A673 (cell line): ENCODE measurements at regions not wholly inside any gene's neighbourhood (a gene's known extent, or its start where the extent isn't known, plus 50 kb on each side); places are given as distances from the start of the nearest gene placed in this dataset.

Experiments
- BruUV-seq: library from RNA; stranded (reverse); fragments of 400-500 nt; replicated peaks from 2 replicates; lab custom pipeline; 2021; lab: Mats Ljungman, UMichigan
- CTCF ChIA-PET: fragments of 300-600 bp; sonication (Branson Sonifier 250); formaldehyde crosslinking; loops from one replicate; lab custom pipeline; 2022; ENCODE audit warnings: antibody characterized with exemption; lab: Charles Lee
- POLR2A ChIA-PET: fragments of 300-600 bp; sonication (Branson Sonifier 250); formaldehyde crosslinking; loops from one replicate; lab custom pipeline; 2022; ENCODE audit warnings: antibody characterized with exemption; ENCODE audit not compliant: low non-redundant PET; lab: Charles Lee
- DNase-seq: peaks from one replicate; pipeline ENCODE4 v3.0.0-alpha.2; 2015; ENCODE audit warnings: low spot score
- H3K27ac ChIP-seq: fragments of 200-600 bp; sonication (generic); 2 replicates; pipeline ENCODE4 v1.5.1; 2016; ENCODE audit warnings: mixed run types, low read depth, mild to moderate bottlenecking, mixed read lengths, antibody characterized with exemption, low read length; ENCODE audit not compliant: poor library complexity, severe bottlenecking
- H3K27me3 ChIP-seq: fragments of 200-600 bp; sonication (generic); replicated peaks from 2 replicates; pipeline ENCODE4 v1.6.1; 2017; ENCODE audit warnings: mixed run types, low read depth, mild to moderate bottlenecking, mixed read lengths, antibody characterized with exemption, low read length; ENCODE audit not compliant: insufficient read depth, poor library complexity
- H3K36me3 ChIP-seq: fragments of 200-600 bp; sonication (generic); 2 replicates; pipeline ENCODE4 v1.6.1; 2016; ENCODE audit warnings: mixed run types, mild to moderate bottlenecking, mixed read lengths, antibody characterized with exemption, low read length; ENCODE audit not compliant: insufficient read depth, poor library complexity, severe bottlenecking
- H3K4me1 ChIP-seq: fragments of 200-600 bp; sonication (generic); 2 replicates; pipeline ENCODE4 v1.6.1; 2017; ENCODE audit warnings: mixed run types, mild to moderate bottlenecking, mixed read lengths, antibody characterized with exemption, low read length; ENCODE audit not compliant: insufficient read depth, poor library complexity, severe bottlenecking
- H3K4me3 ChIP-seq: fragments of 200-600 bp; sonication (generic); 2 replicates; pipeline ENCODE4 v1.5.1; 2016; ENCODE audit warnings: low read depth, mixed run types, mild to moderate bottlenecking, mixed read lengths, low read length; ENCODE audit not compliant: poor library complexity, severe bottlenecking
- H3K9me3 ChIP-seq: fragments of 200-600 bp; sonication (generic); 2 replicates; pipeline ENCODE4 v1.6.1; 2016; ENCODE audit warnings: mixed run types, low read depth, mild to moderate bottlenecking, mixed read lengths, antibody characterized with exemption, low read length; ENCODE audit not compliant: poor library complexity, severe bottlenecking
- EZH2 ChIP-seq: fragments of 200-600 bp; sonication (generic); IDR thresholded peaks from 2 replicates; pipeline ENCODE4 v1.6.1; 2017; ENCODE audit warnings: borderline replicate concordance, low read depth, mild to moderate bottlenecking, mixed read lengths, antibody characterized with exemption, low read length; ENCODE audit not compliant: poor library complexity, severe bottlenecking
- intact Hi-C: fragments of 100-400 bp; cut with micrococcal nuclease; formaldehyde crosslinking; loops from one replicate; pipeline ENCODE4 v1.10.0; 2022; ENCODE audit not compliant: unreplicated experiment
- TF ChIP-seq, protein P1 (sequence below): fragments of 300-800, 200-600 bp; sonication (generic); conservative IDR thresholded peaks from 2 replicates; pipeline ENCODE4 v1.5.1; 2017; ENCODE audit warnings: low read depth, mild to moderate bottlenecking, antibody characterized with exemption, low read length, moderate library complexity, mixed read lengths

DNA sequence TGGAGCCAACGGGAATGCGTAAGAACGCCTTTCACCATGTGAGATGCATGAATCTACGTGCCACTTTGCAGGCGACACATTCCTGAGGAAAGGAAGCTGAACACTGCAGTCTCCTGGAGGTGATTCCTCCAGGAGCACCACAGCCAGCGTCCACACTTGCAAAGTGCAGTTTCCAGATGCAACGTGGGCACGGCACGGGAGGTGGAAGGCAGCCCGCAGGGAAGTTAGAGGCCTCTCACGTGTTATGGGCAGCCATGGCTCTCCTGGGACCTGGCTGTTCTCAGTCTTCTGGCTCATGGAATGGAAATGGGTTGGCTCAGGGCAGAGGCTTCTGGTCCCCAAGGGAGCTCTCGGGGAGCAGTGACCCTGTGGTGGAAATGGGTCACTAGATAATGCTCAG lies 381.0 kb upstream of the IRX4 start:
- Histone ChIP-seq H3K4me3 (no peak overlapping the region), H3K9me3 (peaks cover 7% of the 10 kb centered on the region), H3K27me3 (no peaks in the 10 kb centered on the region), H3K27ac (no peak overlapping the region), H3K4me1 (no peaks in the 10 kb centered on the region), H3K36me3 (no peaks in the 10 kb centered on the region)
- BruUV-seq = no TSS peak
- ChIA-PET POLR2A (no interaction called here), CTCF (no interaction called here)
- no peak for DNase-seq
- intact Hi-C loops = no loop called here
- no peak for TF ChIP-seq EZH2

DNA sequence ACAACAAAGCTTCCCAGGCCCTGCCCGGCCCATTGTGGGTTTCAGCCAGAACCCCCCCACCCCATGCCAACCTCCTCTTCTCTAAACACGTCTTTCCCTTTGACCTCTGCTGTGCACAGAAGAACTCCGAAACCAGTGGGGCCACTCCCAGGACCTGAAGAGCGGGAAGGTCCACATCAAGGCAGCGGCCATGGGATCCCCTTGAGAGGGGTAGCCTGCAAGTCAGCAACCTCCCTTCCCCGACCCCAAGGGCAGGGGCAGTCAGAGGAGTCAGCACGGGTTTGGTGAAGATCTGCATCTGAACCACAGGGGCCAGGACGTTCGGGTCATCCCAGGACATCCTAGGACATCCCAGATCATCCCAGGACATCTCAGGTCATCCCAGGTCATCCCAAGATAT lies 379.9 kb upstream of the IRX4 start:
- Histone ChIP-seq H3K9me3 (peaks cover 13% of the 10 kb centered on the region), H3K27me3 (no peaks in the 10 kb centered on the region), H3K27ac (no peak overlapping the region), H3K4me1 (no peaks in the 10 kb centered on the region), H3K4me3 (no peak overlapping the region), H3K36me3 (no peaks in the 10 kb centered on the region)
- CTCF ChIA-PET = no interaction called here
- DNase-seq = no peak
- intact Hi-C loops = no loop called here
- POLR2A ChIA-PET = interaction anchor here (0.8 kb wide), 1 partner anchor 426 kb away, joined by 3 read pairs; no protein-coding TSS in a partner anchor
- TF ChIP-seq, protein P1, sequence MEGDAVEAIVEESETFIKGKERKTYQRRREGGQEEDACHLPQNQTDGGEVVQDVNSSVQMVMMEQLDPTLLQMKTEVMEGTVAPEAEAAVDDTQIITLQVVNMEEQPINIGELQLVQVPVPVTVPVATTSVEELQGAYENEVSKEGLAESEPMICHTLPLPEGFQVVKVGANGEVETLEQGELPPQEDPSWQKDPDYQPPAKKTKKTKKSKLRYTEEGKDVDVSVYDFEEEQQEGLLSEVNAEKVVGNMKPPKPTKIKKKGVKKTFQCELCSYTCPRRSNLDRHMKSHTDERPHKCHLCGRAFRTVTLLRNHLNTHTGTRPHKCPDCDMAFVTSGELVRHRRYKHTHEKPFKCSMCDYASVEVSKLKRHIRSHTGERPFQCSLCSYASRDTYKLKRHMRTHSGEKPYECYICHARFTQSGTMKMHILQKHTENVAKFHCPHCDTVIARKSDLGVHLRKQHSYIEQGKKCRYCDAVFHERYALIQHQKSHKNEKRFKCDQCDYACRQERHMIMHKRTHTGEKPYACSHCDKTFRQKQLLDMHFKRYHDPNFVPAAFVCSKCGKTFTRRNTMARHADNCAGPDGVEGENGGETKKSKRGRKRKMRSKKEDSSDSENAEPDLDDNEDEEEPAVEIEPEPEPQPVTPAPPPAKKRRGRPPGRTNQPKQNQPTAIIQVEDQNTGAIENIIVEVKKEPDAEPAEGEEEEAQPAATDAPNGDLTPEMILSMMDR = no peak
- no peak for TF ChIP-seq EZH2
- BruUV-seq = no TSS peak

DNA sequence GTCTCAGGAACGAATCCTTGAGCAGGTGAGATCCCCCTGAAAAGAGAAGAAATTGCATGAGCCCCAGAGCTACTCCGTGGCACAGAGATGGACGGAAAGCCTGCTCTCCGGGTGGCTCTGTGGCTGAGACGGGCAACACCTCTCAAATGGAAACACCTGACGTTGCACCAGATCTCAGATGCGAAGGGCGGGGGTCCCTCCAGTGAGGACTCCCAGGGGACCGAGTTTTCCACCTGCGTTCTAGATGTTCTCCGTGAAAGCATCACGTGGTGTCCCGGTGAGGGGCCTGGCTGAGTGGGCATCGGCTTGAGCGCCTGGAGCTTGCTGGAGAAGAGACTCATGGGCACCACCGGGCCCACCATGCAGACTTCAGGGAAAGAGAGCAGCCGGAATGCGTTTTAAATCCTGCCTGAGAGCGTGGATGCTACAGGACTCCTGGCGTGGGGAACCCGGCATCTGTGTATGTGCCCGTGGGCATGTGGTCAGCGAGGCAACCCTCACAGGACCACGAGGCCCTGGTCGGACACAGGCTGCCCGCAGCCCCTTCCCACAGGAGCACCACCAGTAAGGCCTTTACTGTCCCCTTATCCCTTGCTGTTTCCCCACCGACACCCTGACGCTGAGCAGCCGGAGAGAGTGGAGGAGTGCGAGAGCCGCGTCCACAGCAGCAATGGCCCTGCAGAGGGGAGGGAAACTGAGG lies 378.4 kb upstream of the IRX4 start:
- BruUV-seq = no TSS peak
- peaks cover 18% of the 10 kb centered on the region for H3K9me3 ChIP-seq
- H3K27me3 ChIP-seq = no peaks in the 10 kb centered on the region
- POLR2A ChIA-PET = no interaction called here
- no peak overlapping the region for H3K4me3 ChIP-seq
- TF ChIP-seq, protein P1 = no peak
- TF ChIP-seq EZH2 = no peak
- H3K36me3 ChIP-seq = no peaks in the 10 kb centered on the region
- no peak for DNase-seq
- H3K27ac ChIP-seq = no peak overlapping the region
- H3K4me1 ChIP-seq = no peaks in the 10 kb centered on the region
- intact Hi-C loops = no loop called here
- CTCF ChIA-PET = no interaction called here
